M059J (cell line): ENCODE measurements at regions not wholly inside any gene's neighbourhood (a gene's known extent, or its start where the extent isn't known, plus 50 kb on each side); places are given as distances from the start of the nearest gene placed in this dataset.
A peak's percentile ranks its signal among the peaks of the same experiment; 100 is the strongest.

Source experiments
- DNase-seq: peaks from one replicate; pipeline ENCODE4 v3.0.0-alpha.2; 2012; ENCODE audit warnings: low read depth

DNA sequence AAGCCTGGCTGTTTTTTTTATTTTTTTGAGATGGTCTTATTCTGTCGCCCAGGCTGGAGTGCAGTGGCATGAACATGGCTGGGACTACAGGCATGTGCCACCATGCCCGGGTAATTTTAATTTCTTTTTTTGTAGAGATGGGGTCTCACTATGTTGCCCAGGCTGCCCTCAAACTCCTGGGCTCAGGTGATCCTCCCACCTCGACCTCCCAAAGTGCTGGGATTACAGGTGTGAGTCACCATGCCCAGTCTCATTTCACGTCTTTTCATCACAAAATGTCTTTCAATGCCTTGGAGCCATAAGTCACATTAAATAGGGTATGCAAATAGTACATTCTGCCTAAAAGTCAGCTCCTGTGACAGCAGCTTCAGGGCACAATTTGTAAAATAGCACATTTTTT lies 52.8 kb downstream of the SOX2 start:
- no peak for DNase-seq

DNA sequence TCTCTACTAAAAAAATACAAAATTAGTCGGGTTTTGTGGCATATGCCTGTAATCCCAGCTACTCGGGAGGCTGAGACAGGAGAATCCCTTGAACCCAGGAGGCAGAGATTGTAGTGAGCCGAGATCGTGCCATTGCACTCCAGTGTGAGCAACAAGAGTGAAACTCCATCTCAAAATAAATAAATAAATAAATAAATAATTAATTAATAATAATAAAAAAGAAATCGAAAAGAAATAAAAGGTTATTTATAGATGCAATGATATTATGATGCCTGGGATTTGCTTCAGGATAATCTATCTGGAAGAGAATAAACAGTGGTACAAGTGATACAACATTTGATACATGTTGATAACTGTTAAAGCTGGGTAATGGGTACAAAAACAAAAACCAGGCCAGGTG lies 58.6 kb downstream of the SOX2 start:
- no peak for DNase-seq

DNA sequence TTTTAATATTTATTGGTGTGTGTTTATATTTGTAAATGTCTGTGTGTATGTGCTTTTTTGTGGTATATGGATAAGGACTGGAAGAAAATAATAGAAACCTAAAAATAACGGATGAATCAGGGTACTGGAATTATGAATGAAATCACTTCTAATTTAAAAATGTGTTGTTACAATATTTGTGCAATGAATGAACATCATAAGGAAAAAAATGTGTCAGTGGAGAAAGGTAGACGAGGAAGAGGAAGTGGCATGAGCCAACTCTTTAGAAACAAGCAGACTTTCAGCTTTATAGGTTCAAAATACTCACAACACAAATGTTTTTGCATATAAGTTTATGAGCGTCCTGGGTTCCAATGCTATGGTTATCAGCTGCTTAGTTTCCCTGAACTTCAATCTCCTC lies 59.4 kb downstream of the SOX2 start:
- DNase-seq: no peak

DNA sequence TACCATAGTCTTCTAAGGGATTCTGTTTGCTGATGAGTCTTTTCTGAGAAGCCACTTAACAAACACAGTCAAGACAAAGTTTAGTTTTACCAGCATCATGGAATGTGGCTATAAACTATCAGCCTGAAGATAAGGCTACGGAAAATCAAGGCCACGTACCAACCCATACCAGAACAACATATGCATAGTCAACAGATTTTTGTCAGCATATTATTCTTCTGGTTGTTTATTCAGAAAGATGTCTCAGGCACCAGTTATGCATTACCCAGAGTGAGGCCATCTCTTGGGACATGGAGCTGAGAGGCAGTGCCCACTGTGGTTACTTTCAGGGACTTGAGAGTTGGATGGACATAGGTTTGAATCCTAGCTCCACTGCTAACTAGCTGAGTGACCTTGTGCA lies 60.4 kb downstream of the SOX2 start:
- no peak for DNase-seq

DNA sequence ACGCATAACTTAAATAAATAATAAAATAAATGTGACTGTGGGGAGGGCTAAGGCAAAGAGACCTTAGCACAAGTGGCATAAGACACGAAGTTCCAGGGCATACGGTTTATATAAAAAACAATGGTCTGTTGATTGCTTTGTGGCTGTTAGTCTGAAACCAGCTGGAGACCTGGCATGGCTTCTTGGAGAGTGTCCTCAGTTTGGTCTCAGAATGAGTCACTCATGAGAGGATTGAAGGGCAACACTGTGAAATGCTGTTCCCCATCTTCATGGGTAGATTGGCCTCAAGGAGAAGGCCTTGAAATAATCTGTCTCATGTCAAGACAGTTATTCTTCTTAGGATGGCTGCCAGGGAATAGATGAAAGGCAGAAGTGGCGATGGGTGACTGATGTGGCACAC lies 62.2 kb downstream of the SOX2 start:
- DNase-seq: no peak

DNA sequence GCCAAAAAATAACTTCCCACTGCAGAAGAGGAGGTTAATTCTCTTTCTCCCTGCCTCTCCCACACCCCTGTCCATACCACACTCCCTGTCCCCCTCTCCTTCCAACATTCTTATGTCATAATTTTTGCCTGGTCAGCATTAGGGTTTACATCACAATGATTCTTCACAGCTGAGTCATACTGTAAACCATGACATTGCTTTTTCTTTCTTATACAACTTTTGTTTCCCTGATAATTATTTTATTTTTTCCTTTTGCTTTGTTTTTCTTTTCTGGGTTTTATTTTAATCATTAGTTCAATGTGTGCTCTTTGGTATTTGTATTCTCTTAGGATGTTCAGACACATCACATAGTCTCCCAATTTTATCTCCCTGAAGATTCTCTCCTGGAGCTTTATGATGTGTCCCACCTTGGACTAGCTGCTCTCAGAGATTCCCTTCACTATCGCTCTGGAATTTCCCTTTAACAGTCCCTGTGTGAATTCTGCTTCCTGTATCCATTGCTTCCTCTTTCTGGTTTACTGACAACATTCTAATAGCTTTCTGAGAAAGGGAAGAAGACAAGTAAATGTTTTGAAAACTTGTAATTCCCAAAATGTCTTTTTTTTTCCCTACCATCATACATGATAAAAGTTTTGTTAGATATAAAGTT lies 70.7 kb downstream of the SOX2 start:
- DNase-seq: peak; percentile 56

DNA sequence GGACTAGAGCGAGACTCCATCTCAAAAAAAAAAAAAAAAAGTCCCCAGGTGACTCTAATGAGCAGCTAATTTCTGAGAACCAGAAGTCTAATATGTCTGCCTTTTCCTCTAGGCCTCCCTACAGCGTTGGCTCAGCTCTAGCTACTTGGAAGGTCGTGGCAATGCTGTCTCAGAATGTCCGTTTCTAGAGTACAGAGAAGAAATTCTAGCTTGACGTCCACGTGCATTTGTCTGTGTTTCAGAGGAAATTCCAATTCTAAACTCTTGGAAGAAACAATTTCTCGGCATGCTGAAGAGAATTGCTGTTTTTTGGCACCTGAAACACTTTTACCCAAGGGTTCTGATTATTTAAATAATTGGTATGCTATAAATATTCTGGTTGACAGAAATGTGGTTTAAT lies 78.8 kb downstream of the SOX2 start:
- no peak for DNase-seq

DNA sequence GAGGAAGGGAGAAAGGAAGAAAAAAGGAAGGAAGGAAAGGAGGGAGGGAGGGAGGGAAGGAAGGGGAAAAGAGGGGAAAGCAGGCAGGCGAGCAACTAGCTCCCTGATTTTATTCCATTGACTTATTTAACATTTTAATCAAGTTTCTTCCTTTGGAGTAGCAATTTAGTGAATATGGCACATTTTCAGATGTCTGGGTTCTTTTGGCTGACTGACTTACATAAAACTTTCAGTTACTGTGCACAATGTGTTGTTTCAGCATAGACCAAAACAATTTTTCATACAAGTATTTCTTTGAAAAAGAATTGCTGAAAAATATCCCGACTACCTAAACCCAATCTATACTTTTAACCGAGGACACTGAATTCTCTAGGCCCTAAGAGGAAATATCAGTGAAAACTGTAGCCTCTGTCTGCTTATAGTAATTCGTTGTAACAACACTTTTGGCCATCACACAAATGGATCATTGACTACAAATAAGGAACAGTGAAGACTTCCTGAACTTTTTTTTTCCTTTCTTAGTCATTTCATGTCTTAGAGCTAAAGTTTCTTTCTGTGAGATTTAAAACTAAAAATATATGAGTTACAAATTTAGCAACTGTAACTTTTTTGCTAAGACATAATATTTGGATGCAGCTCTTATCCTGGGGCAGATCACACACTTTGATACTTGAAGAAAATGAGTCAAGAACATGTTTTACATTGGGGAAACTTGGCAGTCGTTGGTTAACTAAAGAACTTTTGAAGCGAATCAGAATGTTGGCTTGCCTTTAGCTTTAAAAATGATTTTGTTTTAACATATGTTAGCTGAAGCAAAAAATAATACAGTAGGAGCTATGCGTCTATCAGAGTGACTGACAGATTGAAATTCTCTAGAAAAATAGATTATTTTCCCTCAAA lies 79.6 kb downstream of the SOX2 start:
- no peak for DNase-seq

DNA sequence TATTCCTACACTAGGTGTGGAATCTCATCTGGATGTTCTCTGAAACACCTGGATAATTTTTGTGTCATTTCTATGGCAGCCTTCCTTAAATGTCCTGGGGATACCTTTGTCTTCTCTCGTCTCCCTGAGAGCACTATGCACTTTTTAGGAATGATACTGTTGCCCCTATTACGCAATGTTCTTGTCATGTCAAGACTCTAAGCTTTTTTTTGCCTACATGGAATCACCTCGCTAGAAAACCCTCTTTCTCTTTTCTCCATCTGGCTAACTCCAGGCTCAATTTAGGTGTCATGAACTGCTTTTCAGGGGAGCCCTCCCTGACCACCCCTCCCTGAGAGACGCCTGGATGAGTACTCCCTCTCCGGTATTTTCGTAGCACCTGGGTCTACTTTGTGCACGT lies 81.3 kb downstream of the SOX2 start:
- no peak for DNase-seq

DNA sequence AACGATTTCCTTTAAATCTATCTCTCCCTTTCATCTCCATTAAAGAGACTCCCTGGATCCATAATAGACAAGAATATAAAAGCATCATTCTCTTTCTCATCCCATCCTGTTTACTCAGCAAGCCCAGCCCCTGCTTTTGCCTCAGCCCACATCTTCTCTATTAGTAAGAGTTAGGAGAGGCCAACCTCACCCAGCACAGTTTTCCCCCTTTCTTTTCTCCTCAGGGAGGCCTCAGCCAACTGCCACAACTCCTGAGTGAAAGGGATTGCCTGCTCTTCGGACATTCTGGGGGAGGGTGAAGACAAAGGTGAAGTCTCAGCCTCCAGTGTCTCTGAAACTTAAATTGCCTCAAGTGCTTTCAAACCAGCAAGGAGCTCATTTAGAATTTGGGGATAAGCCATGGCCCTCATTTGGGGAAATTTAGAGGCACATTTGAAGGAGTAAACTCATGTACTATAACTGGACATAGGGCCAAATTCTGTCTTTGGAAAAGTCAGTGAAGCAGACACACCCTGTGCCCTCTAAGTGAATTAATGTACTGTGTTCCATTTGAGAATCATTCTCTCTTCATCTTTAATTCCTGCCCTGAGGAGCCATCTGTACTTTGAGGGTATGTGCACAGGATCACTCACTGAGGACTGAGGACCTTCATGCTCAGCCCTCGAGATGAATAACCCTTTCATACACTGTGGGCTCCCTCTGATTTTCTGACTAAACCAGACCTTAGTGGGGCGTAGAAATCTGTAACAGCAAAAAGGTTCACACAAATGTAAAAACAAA lies 82.5 kb downstream of the SOX2 start:
- no peak for DNase-seq

DNA sequence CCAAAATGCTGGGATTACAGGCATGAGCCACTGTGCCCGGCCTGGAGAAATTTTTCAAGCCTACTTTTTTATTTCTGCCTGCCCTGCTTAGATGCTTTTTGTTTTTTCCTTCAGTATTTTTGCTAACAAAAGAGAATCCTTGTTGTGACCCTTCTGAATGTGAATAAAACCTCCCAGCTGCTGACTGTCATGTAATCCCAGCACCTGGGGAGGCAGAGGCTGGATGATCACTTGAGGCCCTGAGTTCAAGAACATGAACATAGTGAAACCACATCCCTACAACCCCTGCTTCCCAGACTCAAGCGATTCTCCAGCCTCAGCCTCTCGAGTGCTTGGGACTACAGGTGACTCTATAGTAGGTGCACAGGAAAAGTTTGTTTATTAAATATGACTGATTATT lies 84.9 kb downstream of the SOX2 start:
- DNase-seq: no peak

DNA sequence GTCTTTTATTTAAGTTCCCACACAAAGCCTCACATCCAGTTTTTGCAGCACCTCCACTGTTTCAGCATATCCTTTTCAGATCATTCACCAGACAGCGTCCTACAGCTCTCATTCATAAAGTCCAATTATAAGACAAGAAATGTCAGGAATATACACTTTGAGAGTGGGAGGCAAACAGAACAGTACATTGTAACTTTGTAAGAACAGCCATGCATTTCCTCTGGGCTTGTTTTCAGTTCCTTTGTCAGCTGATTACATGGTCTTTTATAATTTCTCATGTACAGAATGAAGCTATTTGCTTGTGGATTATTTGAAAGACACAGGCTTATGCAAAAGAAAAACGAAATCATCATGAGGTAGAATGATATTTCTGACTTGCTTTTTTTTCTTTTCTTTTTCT lies 85.7 kb downstream of the SOX2 start:
- DNase-seq: no peak

DNA sequence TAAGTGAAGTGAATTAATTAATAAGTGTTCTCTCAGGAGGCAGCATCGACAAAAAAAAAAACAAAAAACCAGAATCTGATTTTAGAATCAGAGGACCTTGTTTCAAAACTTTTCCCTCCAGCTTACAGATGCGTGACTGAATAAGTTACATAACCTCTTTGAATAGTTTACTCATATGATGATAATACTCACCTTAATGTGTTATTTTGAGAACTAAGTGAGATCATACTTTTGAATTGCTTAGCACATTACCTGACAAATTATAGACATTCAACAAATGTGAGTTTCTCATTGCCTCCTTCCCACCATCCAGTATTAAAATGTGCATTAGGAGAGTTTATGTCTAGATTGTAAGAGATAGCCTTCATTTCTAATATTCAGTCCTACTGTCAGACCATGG lies 94.0 kb downstream of the SOX2 start:
- DNase-seq: no peak

DNA sequence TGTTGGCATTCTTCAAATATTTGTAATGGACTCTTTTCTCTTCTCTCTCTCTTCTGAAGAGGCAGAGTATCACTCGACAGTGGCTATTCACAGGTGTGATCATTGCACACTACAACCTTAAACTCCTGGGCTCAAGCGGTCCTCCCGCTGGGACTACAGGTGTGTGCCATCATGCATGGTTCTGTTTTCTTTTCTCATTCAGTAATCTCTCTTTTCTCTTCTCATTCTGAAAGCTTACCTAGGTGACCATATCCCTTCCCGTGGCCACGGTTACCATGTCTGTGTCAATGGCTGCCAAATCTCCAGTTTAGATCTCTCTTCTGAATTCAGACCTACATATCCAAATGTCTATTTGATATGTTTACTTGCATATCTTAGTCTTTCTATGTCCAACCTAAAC lies 96.3 kb downstream of the SOX2 start:
- DNase-seq: no peak

DNA sequence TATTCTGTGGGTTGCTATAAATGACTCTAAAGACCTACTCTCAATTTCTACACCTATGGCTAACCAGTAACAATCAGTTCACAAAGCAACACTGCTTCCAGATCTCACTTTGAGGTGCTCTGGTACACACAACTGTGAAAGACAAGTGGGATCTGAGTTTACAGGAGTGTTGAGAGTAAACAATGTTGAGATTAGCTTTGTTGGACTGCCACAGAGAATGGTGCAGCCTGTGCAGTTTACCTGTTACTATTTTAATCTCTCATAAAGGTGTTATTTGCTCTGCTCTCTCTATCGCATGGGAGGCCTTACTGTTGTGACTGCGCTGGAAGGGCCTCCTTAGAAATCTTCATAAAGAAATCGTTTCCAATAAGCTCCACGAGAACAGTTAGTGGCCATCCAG lies 112.0 kb downstream of the SOX2 start:
- DNase-seq: no peak

DNA sequence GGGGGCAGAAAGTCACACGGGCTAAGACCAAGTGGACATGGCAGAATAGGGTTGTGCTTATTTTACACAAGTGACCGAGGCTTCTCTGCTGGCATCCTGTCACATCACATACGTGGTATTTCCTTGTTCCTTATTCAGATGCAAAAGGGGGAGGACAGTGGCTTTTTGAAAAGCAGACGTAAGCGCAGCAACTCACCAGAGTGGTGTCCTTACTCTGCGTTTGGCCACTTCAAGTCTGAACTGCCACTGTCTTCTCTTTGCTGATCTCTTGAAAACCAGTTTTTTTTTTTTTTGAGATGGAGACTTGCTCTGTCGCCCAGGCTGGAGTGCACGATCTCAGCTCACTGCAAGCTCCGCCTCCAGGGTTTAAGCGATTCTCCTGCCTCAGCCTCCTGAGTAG lies 113.2 kb downstream of the SOX2 start:
- DNase-seq: no peak

DNA sequence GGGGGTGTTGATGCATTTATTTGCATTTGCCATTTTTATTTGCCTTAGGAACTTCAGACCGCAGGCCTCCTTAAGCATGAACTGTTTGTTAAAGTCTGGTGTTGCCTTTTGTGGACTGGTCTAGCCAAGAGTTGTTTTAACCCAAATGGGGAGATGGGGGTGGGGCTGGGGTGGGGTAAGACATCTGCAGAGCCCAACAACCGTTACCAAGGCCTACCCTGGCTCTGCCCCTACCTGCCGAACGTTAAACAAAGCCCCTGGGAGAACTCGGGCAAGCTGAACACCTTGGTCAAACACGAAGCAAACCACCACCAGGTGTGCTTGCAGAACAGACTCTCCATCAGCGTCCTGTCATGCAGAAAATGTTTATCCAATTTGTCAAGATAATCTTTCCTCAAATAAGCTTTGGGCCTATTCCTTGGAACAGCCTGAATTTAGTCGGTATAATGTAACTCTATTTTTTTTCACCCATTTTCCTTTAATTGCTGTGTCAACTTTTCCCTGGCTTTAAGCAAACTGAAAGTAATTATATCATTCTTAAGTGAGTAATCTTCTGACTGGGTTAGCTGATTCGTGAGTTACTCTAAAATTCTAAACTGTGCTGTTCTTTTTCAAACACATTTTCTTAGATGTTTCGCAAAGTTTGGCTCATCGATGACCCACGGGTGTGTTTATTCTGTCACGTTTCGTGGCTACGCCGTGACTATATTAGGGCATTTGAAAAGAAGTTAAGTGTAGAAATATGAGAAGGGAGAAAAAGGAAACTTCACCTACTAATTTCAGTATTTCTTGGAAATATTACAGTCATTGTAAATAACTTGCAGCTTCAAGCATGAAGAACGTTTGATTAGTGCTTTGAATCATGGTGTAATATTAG lies 127.6 kb downstream of the SOX2 start:
- no peak for DNase-seq

DNA sequence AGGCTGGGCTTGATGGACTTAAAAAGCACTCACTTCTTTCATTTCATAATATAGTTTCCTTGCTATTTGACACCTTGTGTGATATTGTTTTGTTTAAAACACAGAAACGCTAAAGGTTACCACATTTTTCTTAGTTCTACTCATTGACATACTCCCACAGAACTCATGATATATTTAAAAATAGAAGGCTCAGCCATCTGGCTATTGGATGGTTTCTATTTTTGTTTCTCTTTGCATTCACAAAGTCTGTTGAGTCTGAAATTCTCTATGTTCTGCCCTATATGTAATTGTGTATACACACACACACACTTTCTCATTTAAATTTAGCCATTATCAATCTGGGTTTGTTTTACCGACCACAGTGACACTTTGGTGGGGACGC lies 128.2 kb downstream of the SOX2 start:
- no peak for DNase-seq

DNA sequence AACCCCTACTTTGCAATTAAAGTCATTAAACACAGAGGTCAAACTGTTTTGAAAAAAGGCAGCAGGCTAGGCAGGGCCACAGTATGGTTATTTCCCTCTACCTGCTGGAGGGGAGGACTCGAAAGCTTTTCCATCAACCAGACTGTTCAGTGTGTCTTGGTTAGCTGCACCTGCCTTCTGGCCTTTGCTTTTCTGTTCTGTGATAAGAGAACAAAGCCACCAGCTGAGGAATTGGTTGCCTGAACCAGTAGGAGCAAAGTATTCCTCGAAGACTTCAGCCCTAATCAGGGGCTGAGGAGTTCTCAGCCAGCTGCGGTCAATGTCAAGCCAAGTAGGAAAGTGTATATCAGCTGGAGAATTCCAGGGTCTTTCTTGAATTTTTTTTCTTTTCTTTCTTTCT lies 132.5 kb downstream of the SOX2 start:
- DNase-seq: no peak

DNA sequence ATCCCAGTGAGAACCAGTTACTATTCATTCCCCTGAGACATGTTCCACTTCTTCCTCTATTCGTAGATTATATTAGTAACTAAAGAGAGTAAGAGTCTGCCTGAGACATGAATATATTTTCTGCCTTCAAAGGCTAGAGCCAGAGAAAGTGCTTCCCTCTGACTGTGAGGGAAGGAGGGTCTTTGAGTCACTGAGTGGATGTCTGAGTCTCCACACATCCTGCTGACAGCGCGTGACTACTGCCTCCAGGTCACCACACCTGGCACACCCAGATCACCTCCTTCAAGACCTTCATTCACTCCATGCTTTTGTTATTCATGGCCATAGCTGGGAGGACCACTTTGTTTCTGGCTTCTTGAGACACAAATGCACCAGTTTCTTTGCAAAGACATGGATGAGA lies 135.6 kb downstream of the SOX2 start:
- DNase-seq: no peak

DNA sequence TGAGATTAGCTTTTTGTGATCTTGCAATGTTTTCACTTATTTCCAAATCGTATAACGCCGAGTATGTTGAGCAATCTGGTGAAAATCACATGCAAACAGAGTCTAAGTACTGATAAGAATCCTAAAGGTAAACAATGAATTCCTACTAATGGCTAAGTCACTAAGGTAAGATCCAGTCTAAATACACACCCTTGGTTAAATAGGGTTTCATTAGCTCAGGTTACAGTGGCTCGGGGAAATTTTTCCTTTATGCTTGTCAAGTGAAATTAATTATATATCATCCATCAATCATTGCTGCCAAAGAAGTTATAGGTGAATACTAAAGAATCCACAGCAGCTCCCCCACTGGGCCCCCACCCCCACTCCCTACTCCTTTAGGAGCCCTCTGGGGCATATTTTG lies 139.3 kb downstream of the SOX2 start:
- DNase-seq: no peak

DNA sequence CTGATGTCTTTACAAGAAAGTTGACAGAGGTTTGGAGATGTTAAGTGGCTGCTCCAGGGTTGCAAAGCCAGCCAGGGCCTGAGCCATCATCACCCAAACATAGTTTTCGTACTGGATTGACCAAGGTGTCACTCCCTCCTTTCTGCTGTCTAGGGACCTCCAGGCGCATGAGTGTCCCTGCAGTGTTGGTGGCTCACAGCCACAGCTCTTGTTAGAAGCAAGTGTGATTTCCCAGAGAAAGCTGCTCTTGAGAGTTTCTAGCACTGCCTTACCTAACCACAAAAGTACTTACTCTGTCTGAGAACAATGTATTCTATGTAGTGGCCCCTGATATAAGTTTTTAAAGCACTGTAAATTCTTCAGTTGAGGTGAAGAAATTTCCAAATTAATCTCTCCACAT lies 144.1 kb downstream of the SOX2 start:
- DNase-seq: no peak
